CD4-positive, alpha-beta T cell (primary cell): ENCODE measurements at regions not wholly inside any gene's neighbourhood (a gene's known extent, or its start where the extent isn't known, plus 50 kb on each side); places are given as distances from the start of the nearest gene placed in this dataset.

ENCODE experiments used
- ATAC-seq: fragments of 200-7000 bp; cut with Tn5 transposase; one replicate; pipeline ENCODE4 v1.10.0; 2022; ENCODE audit warnings: mild to moderate bottlenecking; ENCODE audit not compliant: poor library complexity
- CTCF ChIA-PET: fragments of 350-600 bp; sonication (Branson Sonifier 250); formaldehyde crosslinking; loops from one replicate; lab custom pipeline; 2021; ENCODE audit warnings: antibody characterized with exemption, inconsistent platforms; lab: Charles Lee
- POLR2A ChIA-PET: fragments of 350-600 bp; sonication (Branson Sonifier 250); formaldehyde crosslinking; loops from one replicate; lab custom pipeline; 2021; ENCODE audit warnings: antibody characterized with exemption, inconsistent platforms; lab: Charles Lee
- DNase-seq, 14 experiments: peaks; one replicate each; pipeline ENCODE4 v3.0.0-alpha.2; 2013 to 2020; ENCODE audit warnings: mixed read lengths in 2 of 14
- H3K27ac ChIP-seq, 2 donors: one replicate each; pipeline versions ENCODE4 v1.5.1 to v1.7.0; 2013; ENCODE audit warnings: low read length in 2 of 2, low read depth in 1 of 2, mild to moderate bottlenecking in 1 of 2
- H3K27me3 ChIP-seq, 2 experiments: 1 replicate in 1 of 2; 2 replicates in 1 of 2; pipeline versions ENCODE4 v1.6.1 to v1.7.0; 2013; ENCODE audit warnings: low read length in 2 of 2, control low read depth in 1 of 2, mild to moderate bottlenecking in 1 of 2, moderate library complexity in 1 of 2; ENCODE audit not compliant: insufficient read depth in 2 of 2, control insufficient read depth in 1 of 2
- H3K36me3 ChIP-seq: one replicate; pipeline ENCODE4 v1.6.1; 2013; ENCODE audit warnings: low read length, control low read depth; ENCODE audit not compliant: insufficient read depth
- H3K4me1 ChIP-seq: one replicate; pipeline ENCODE4 v1.6.1; 2013; ENCODE audit warnings: low read length, control low read depth; ENCODE audit not compliant: insufficient read depth
- H3K4me3 ChIP-seq: one replicate; pipeline ENCODE4 v1.5.1; 2013; ENCODE audit warnings: mild to moderate bottlenecking, low read length, moderate library complexity
- H3K9me3 ChIP-seq, 2 experiments: 1 replicate in 1 of 2; 2 replicates in 1 of 2; pipeline versions ENCODE4 v1.6.1 to v1.7.0; 2013; ENCODE audit warnings: low read length in 2 of 2, mild to moderate bottlenecking in 2 of 2, control low read depth in 1 of 2, moderate library complexity in 1 of 2; ENCODE audit not compliant: control insufficient read depth in 1 of 2, insufficient read depth in 1 of 2
- H3K27ac Mint-ChIP-seq: one replicate; pipeline ENCODE4 v1.8.0; 2020; ENCODE audit warnings: mixed read lengths
- H3K27me3 Mint-ChIP-seq: one replicate; pipeline ENCODE4 v1.8.0; 2021; ENCODE audit warnings: mixed read lengths
- H3K36me3 Mint-ChIP-seq: one replicate; pipeline ENCODE4 v1.8.0; 2021; ENCODE audit warnings: low read depth, mixed read lengths
- H3K4me1 Mint-ChIP-seq: one replicate; pipeline ENCODE4 v1.8.0; 2021; ENCODE audit warnings: low read depth, mixed read lengths
- H3K4me3 Mint-ChIP-seq: one replicate; pipeline ENCODE4 v1.8.0; 2020; ENCODE audit warnings: mild to moderate bottlenecking, mixed read lengths
- H3K9me3 Mint-ChIP-seq: one replicate; pipeline ENCODE4 v1.8.0; 2020; ENCODE audit warnings: mixed read lengths
- intact Hi-C, 2 experiments: fragments of 100-400 bp; cut with DNase I in 1 of 2; cut with micrococcal nuclease in 1 of 2; formaldehyde crosslinking; loops; one replicate each; pipeline versions ENCODE4 v1.15.1 to v1.9.0; 2023 to 2025; cut with DNase I, micrococcal nuclease
- TF ChIP-seq, protein P1 (sequence below): fragments of 200-600 bp; IDR thresholded peaks from one replicate; pipeline ENCODE4 v1.8.0; 2022; ENCODE audit warnings: antibody characterized with exemption, mild to moderate bottlenecking

DNA sequence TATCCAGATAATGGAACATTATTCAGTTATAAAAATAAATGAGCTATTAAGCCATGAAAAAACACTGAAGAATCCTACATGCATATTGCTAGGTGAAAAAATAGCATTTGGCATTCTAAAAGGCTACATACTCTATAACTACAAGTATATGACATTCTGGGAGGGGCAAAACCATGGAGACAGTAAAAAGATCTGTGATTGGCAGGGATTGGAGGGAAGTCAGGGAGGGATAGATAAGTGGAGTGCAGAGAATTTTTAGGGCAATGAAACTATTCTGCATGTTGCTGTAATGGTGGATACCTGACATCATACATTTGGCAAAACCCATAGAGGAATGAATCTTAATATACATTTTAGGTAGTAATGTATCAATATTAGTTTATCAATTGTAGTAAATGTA is 63.1 kb upstream of the SLC38A2 start:
- H3K4me1 Mint-ChIP-seq: peaks cover 2% of the 10 kb centered on the region
- H3K27ac Mint-ChIP-seq: no peak overlapping the region
- Histone ChIP-seq H3K27ac (no peak overlapping the region), H3K9me3 (no peaks in the 10 kb centered on the region), H3K4me3 (no peak overlapping the region), H3K27me3 (no peaks in the 10 kb centered on the region), H3K36me3 (no peaks in the 10 kb centered on the region), H3K4me1 (no peaks in the 10 kb centered on the region)
- TF ChIP-seq, protein P1, sequence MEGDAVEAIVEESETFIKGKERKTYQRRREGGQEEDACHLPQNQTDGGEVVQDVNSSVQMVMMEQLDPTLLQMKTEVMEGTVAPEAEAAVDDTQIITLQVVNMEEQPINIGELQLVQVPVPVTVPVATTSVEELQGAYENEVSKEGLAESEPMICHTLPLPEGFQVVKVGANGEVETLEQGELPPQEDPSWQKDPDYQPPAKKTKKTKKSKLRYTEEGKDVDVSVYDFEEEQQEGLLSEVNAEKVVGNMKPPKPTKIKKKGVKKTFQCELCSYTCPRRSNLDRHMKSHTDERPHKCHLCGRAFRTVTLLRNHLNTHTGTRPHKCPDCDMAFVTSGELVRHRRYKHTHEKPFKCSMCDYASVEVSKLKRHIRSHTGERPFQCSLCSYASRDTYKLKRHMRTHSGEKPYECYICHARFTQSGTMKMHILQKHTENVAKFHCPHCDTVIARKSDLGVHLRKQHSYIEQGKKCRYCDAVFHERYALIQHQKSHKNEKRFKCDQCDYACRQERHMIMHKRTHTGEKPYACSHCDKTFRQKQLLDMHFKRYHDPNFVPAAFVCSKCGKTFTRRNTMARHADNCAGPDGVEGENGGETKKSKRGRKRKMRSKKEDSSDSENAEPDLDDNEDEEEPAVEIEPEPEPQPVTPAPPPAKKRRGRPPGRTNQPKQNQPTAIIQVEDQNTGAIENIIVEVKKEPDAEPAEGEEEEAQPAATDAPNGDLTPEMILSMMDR: no peak
- intact Hi-C loops: no loop called here
- no peaks in the 10 kb centered on the region for H3K9me3 Mint-ChIP-seq
- POLR2A ChIA-PET: no interaction called here
- CTCF ChIA-PET: no interaction called here
- no peaks in the 10 kb centered on the region for H3K27me3 Mint-ChIP-seq
- DNase-seq: no peak
- ATAC-seq: no peak
- no peaks in the 10 kb centered on the region for H3K36me3 Mint-ChIP-seq
- no peak overlapping the region for H3K4me3 Mint-ChIP-seq

GRCh38 chr12:46435029-46435428 is 62.5 kb upstream of the SLC38A2 start:
- Mint-ChIP-seq H3K4me1 (peaks cover 7% of the 10 kb centered on the region), H3K36me3 (no peaks in the 10 kb centered on the region), H3K9me3 (no peaks in the 10 kb centered on the region), H3K27ac (no peak overlapping the region), H3K27me3 (no peaks in the 10 kb centered on the region), H3K4me3 (no peak overlapping the region)
- ChIA-PET CTCF (no interaction called here), POLR2A (no interaction called here)
- ATAC-seq (no peak), DNase-seq (no peak)
- no peaks in the 10 kb centered on the region for H3K36me3 ChIP-seq
- H3K27me3 ChIP-seq: no peaks in the 10 kb centered on the region
- no peaks in the 10 kb centered on the region for H3K9me3 ChIP-seq
- intact Hi-C loops: no loop called here
- no peak overlapping the region for H3K27ac ChIP-seq
- no peak overlapping the region for H3K4me3 ChIP-seq
- H3K4me1 ChIP-seq: no peaks in the 10 kb centered on the region
- TF ChIP-seq, protein P1: no peak

GRCh38 chr12:46433829-46434228 is 61.3 kb upstream of the SLC38A2 start:
- TF ChIP-seq, protein P1: no peak
- Mint-ChIP-seq H3K4me1 (peaks cover 7% of the 10 kb centered on the region), H3K27ac (no peak overlapping the region), H3K4me3 (no peak overlapping the region), H3K36me3 (no peaks in the 10 kb centered on the region), H3K9me3 (no peaks in the 10 kb centered on the region), H3K27me3 (no peaks in the 10 kb centered on the region)
- CTCF ChIA-PET: no interaction called here
- POLR2A ChIA-PET: no interaction called here
- Histone ChIP-seq H3K9me3 (no peaks in the 10 kb centered on the region), H3K4me3 (no peak overlapping the region), H3K4me1 (no peaks in the 10 kb centered on the region), H3K27ac (no peak overlapping the region), H3K27me3 (no peaks in the 10 kb centered on the region), H3K36me3 (no peaks in the 10 kb centered on the region)
- intact Hi-C loops: no loop called here
- DNase-seq: no peak
- no peak for ATAC-seq
